IMR-90 (cell line): ENCODE measurements at regions not wholly inside any gene's neighbourhood (a gene's known extent, or its start where the extent isn't known, plus 50 kb on each side); places are given as distances from the start of the nearest gene placed in this dataset.

Experiments used
- ATAC-seq: fragments of 200-7000 bp; cut with Tn5 transposase; 2 replicates; pipeline ENCODE4 v1.9.1; 2020; ENCODE audit warnings: low read depth, mild to moderate bottlenecking, moderate library complexity
- BruUV-seq: library from RNA; stranded (reverse); fragments of 400-500 nt; replicated peaks from 2 replicates; lab custom pipeline; 2021; lab: Mats Ljungman, UMichigan
- CTCF ChIA-PET: fragments of 300-600 bp; formaldehyde crosslinking; extraction: SDS; loops from one replicate; lab custom pipeline; 2021; ENCODE audit warnings: antibody characterized with exemption; lab: Yijun Ruan, JAX
- POLR2A ChIA-PET: fragments of 300-600 bp; sonication (Branson Sonifier 250); formaldehyde crosslinking; loops from one replicate; lab custom pipeline; 2022; ENCODE audit warnings: antibody characterized with exemption; ENCODE audit not compliant: unreplicated experiment; lab: Charles Lee
- DNase-seq: peaks from one replicate; pipeline ENCODE4 v3.0.0; 2013
- H2AFZ ChIP-seq: replicated peaks from 2 replicates; pipeline ENCODE3; 2013; ENCODE audit warnings: low read length, mild to moderate bottlenecking; ENCODE audit not compliant: poor library complexity
- H2AK5ac ChIP-seq: 2 replicates; pipeline ENCODE4 v1.6.1; 2013; ENCODE audit warnings: low read depth, low read length, inconsistent platforms
- H2AK9ac ChIP-seq: replicated peaks from 2 replicates; pipeline ENCODE3; 2013; ENCODE audit warnings: mild to moderate bottlenecking, low read depth, low read length, moderate library complexity; ENCODE audit not compliant: poor library complexity
- H2BK120ac ChIP-seq: 2 replicates; pipeline ENCODE4 v1.6.1; 2013; ENCODE audit warnings: low read depth, low read length, inconsistent platforms
- H2BK15ac ChIP-seq: 3 replicates; pipeline ENCODE4 v1.6.1; 2013; ENCODE audit warnings: low read depth, low read length, inconsistent platforms
- H2BK20ac ChIP-seq: 2 replicates; pipeline ENCODE4 v1.6.1; 2013; ENCODE audit warnings: low read depth, mild to moderate bottlenecking, inconsistent platforms, low read length, moderate library complexity
- H2BK5ac ChIP-seq: 2 replicates; pipeline ENCODE4 v1.6.1; 2013; ENCODE audit warnings: mild to moderate bottlenecking, low read depth, low read length, inconsistent platforms; ENCODE audit not compliant: poor library complexity, severe bottlenecking
- H3K14ac ChIP-seq: replicated peaks from 2 replicates; pipeline ENCODE4 v1.6.1; 2013; ENCODE audit warnings: low read depth, low read length, inconsistent platforms
- H3K18ac ChIP-seq: 2 replicates; pipeline ENCODE4 v1.6.1; 2013; ENCODE audit warnings: low read depth, low read length, control low read depth
- H3K23ac ChIP-seq: 2 replicates; pipeline ENCODE4 v1.6.1; 2013; ENCODE audit warnings: low read depth, low read length, inconsistent platforms
- H3K27ac ChIP-seq: 2 replicates; pipeline ENCODE4 v1.5.1; 2013; ENCODE audit warnings: mild to moderate bottlenecking, control low read depth, low read length; ENCODE audit not compliant: insufficient read depth
- H3K27me3 ChIP-seq: 2 replicates; pipeline ENCODE4 v1.6.1; 2013; ENCODE audit warnings: low read length; ENCODE audit not compliant: control insufficient read depth, insufficient read depth
- H3K36me3 ChIP-seq: 2 replicates; pipeline ENCODE4 v1.6.1; 2013; ENCODE audit warnings: low read length, mixed read lengths; ENCODE audit not compliant: control insufficient read depth, insufficient read depth
- H3K4ac ChIP-seq: 2 replicates; pipeline ENCODE4 v1.6.1; 2013; ENCODE audit warnings: low read depth, low read length, inconsistent platforms
- H3K4me1 ChIP-seq: 2 replicates; pipeline ENCODE4 v1.6.1; 2013; ENCODE audit warnings: low read length, mixed read lengths; ENCODE audit not compliant: control insufficient read depth, insufficient read depth
- H3K4me2 ChIP-seq: 2 replicates; pipeline ENCODE4 v1.6.1; 2013; ENCODE audit warnings: low read depth, mild to moderate bottlenecking, control low read depth, low read length, moderate library complexity
- H3K4me3 ChIP-seq: 2 replicates; pipeline ENCODE4 v1.5.1; 2013; ENCODE audit warnings: low read depth, mild to moderate bottlenecking, control low read depth, low read length, moderate library complexity; ENCODE audit not compliant: insufficient read depth
- H3K56ac ChIP-seq: 2 replicates; pipeline ENCODE4 v1.6.1; 2013; ENCODE audit warnings: low read length, inconsistent platforms; ENCODE audit not compliant: insufficient read depth; ENCODE audit errors: extremely low read depth
- H3K79me1 ChIP-seq, 2 experiments: 2 replicates each; pipeline ENCODE4 v1.6.1; 2013; ENCODE audit warnings: low read length in 2 of 2, inconsistent platforms in 1 of 2, low read depth in 1 of 2
- H3K9ac ChIP-seq: 2 replicates; pipeline ENCODE4 v1.6.1; 2013; ENCODE audit warnings: low read depth, low read length, control low read depth
- H3K9me1 ChIP-seq: 2 replicates; pipeline ENCODE4 v1.6.1; 2013; ENCODE audit warnings: low read length, inconsistent platforms; ENCODE audit not compliant: insufficient read depth
- H3K9me3 ChIP-seq: 2 replicates; pipeline ENCODE4 v1.6.1; 2013; ENCODE audit warnings: low read length; ENCODE audit not compliant: control insufficient read depth, insufficient read depth
- H4K20me1 ChIP-seq: 2 replicates; pipeline ENCODE4 v1.6.1; 2013; ENCODE audit warnings: low read length, inconsistent platforms; ENCODE audit not compliant: insufficient read depth
- H4K5ac ChIP-seq: 2 replicates; pipeline ENCODE4 v1.6.1; 2013; ENCODE audit warnings: mild to moderate bottlenecking, low read depth, low read length, control low read depth
- H4K8ac ChIP-seq, 2 experiments: 2 replicates each; pipeline ENCODE4 v1.6.1; 2013; ENCODE audit warnings: low read depth in 2 of 2, low read length in 2 of 2, control low read depth in 1 of 2, inconsistent platforms in 1 of 2
- H4K91ac ChIP-seq: 2 replicates; pipeline ENCODE4 v1.6.1; 2013; ENCODE audit warnings: low read depth, low read length, inconsistent platforms; ENCODE audit not compliant: insufficient read depth
- BHLHE40 ChIP-seq: fragments of 150-350 bp; IDR thresholded peaks from 2 replicates; pipeline ENCODE4 v1.6.1; 2016; ENCODE audit warnings: mild to moderate bottlenecking, low read depth, low read length
- CTCF ChIP-seq: conservative IDR thresholded peaks from 2 replicates; pipeline ENCODE4 v1.5.1; 2012; ENCODE audit warnings: mild to moderate bottlenecking, low read depth, low read length, improper control_type of control experiment
- FOS ChIP-seq: fragments of 150-350 bp; IDR thresholded peaks from 2 replicates; pipeline ENCODE4 v1.6.1; 2016; ENCODE audit warnings: low read depth, low read length
- MAFK ChIP-seq: IDR thresholded peaks from 2 replicates; pipeline ENCODE4 v1.6.1; 2012; ENCODE audit warnings: low read depth, low read length, improper control_type of control experiment
- MAZ ChIP-seq: IDR thresholded peaks from 2 replicates; pipeline ENCODE4 v1.6.1; 2012; ENCODE audit warnings: low read depth, mild to moderate bottlenecking, low read length, improper control_type of control experiment, moderate library complexity, borderline replicate concordance
- RCOR1 ChIP-seq: IDR thresholded peaks from 2 replicates; pipeline ENCODE4 v1.6.1; 2012; ENCODE audit warnings: mild to moderate bottlenecking, low read length, improper control_type of control experiment; ENCODE audit not compliant: insufficient replicate concordance
- SMC3 ChIP-seq: fragments of 150-350 bp; IDR thresholded peaks from 2 replicates; pipeline ENCODE4 v1.6.1; 2016; ENCODE audit warnings: low read depth, mild to moderate bottlenecking, antibody characterized with exemption, low read length, moderate library complexity
- WGBS, 2 experiments: methylation state at CpG; one replicate each; pipeline versions ENCODE4 v1.1.5 to v1.1.7; 2013; ENCODE audit warnings: missing lambda C conversion rate in 2 of 2; ENCODE audit not compliant: insufficient read length in 1 of 2; ENCODE audit errors: extremely low coverage in 2 of 2; 5-methylcytosine and 5-hydroxymethylcytosine counted together
- dilution Hi-C: fragments of 300-500 bp; cut with HindIII; formaldehyde crosslinking; loops from one replicate; pipeline ENCODE4 v1.14.3; 2018; ENCODE audit warnings: low sequenced_read_pairs; ENCODE audit not compliant: unreplicated experiment
- in situ Hi-C: fragments of 300-500 bp; cut with MboI; formaldehyde crosslinking; loops from 3 replicates; pipeline ENCODE4 v1.14.3; 2019; ENCODE audit warnings: low sequenced_read_pairs, inconsistent platforms, mixed read lengths
- intact Hi-C: fragments of 100-400 bp; cut with micrococcal nuclease; formaldehyde crosslinking; loops from 2 replicates; pipeline ENCODE4 v1.10.0; 2022

GRCh38 chr3:162236949-162237348 is 740.3 kb downstream of the OTOL1 start:
- Histone ChIP-seq H4K8ac (no peak overlapping the region), H3K9me1 (no peaks in the 10 kb centered on the region), H2BK5ac (no peak overlapping the region), H3K56ac (no peak overlapping the region), H3K4me3 (no peak overlapping the region), H3K4me2 (no peak overlapping the region), H3K23ac (no peak overlapping the region), H2BK120ac (no peak overlapping the region), H3K4ac (no peak overlapping the region), H4K20me1 (no peaks in the 10 kb centered on the region), H2BK20ac (no peak overlapping the region), H3K9me3 (no peaks in the 10 kb centered on the region), H2AFZ (no peak overlapping the region), H3K9ac (no peak overlapping the region), H3K79me1 (no peaks in the 10 kb centered on the region), H3K27me3 (no peaks in the 10 kb centered on the region), H2BK15ac (no peak overlapping the region), H3K27ac (no peak overlapping the region), H3K18ac (no peak overlapping the region), H3K4me1 (no peaks in the 10 kb centered on the region), H4K5ac (no peak overlapping the region), H4K91ac (no peak overlapping the region), H3K14ac (no peak overlapping the region), H3K36me3 (no peaks in the 10 kb centered on the region), H2AK5ac (no peak overlapping the region), H2AK9ac (no peak overlapping the region)
- dilution Hi-C loops (no loop called here), in situ Hi-C loops (no loop called here), intact Hi-C loops (no loop called here)
- DNase-seq = no peak
- no TSS peak for BruUV-seq
- no peak for ATAC-seq
- CTCF ChIA-PET = interaction anchor here (1.7 kb wide), 1 partner anchor 18 kb away, joined by 3 read pairs; no protein-coding TSS in a partner anchor
- no peak for TF ChIP-seq FOS
- no peak for TF ChIP-seq SMC3
- no peak for TF ChIP-seq RCOR1
- TF ChIP-seq MAZ = no peak
- no peak for TF ChIP-seq CTCF
- no peak for TF ChIP-seq MAFK
- no peak for TF ChIP-seq BHLHE40
- POLR2A ChIA-PET = no interaction called here
- whole genome bisulfite sequencing, 2 experiments = no CpG with 5 or more reads among the region's 5 CpGs
